Adrenal gland (tissue), 9 donors: ENCODE measurements at regions not wholly inside any gene's neighbourhood (a gene's known extent, or its start where the extent isn't known, plus 50 kb on each side); places are given as distances from the start of the nearest gene placed in this dataset.

Experiments
- DNase-seq, 7 donors: peaks; one replicate each; pipeline ENCODE4 v3.0.0-alpha.2; 2019 to 2020
- H3K27ac ChIP-seq, 5 donors: fragments of 200-600 bp; sonication (generic) in 4 of 5; 1 replicate in 3 of 5; 2 replicates in 2 of 5; pipeline versions ENCODE4 v1.5.1 to v1.8.0; 2016 to 2020; ENCODE audit warnings: mild to moderate bottlenecking in 1 of 5
- H3K27me3 ChIP-seq: fragments of 200-600 bp; 2 replicates; pipeline ENCODE4 v1.8.0; 2021
- H3K36me3 ChIP-seq, 2 donors: fragments of 200-600 bp; replicated peaks in 1 of 2; 1 replicate in 1 of 2; 2 replicates in 1 of 2; pipeline versions ENCODE4 v1.5.1 to v1.8.0; 2018 to 2022
- H3K4me1 ChIP-seq, 2 donors: fragments of 200-600 bp; replicated peaks in 1 of 2; 1 replicate in 1 of 2; 2 replicates in 1 of 2; pipeline versions ENCODE4 v1.5.1 to v1.8.0; 2018 to 2021
- H3K4me3 ChIP-seq, 4 donors: fragments of 200-600 bp; sonication (generic) in 3 of 4; one replicate each; pipeline ENCODE4 v1.5.1; 2016 to 2018
- H3K9me3 ChIP-seq, 3 donors: fragments of 200-600 bp; sonication (generic) in 1 of 3; replicated peaks in 1 of 3; 1 replicate in 2 of 3; 2 replicates in 1 of 3; pipeline versions ENCODE4 v1.5.1 to v1.8.0; 2016 to 2021
- POLR2A ChIP-seq, 2 donors: fragments of 450-650 bp; IDR thresholded peaks; one replicate each; pipeline ENCODE4 v1.6.1; 2017; ENCODE audit warnings: antibody characterized with exemption in 2 of 2, mild to moderate bottlenecking in 2 of 2, moderate library complexity in 1 of 2
- WGBS, 4 donors: extraction: QIAGEN DNeasy Blood & Tissue Kit in 2 of 4; methylation state at CpG; one replicate each; pipeline versions ENCODE4 v1.1.5 to v1.1.7; 2013 to 2017; 5-methylcytosine and 5-hydroxymethylcytosine counted together
- intact Hi-C, 2 donors: fragments of 100-400 bp; cut with DNase I; formaldehyde crosslinking; loops; one replicate each; pipeline versions ENCODE4 v1.14.1 to v1.15.0; 2022 to 2023
- TF ChIP-seq, protein P1 (sequence below), 6 experiments: fragments of 450-650 bp in 4 of 6; fragments of 200-600 bp in 2 of 6; sonication (generic) in 1 of 6; IDR thresholded peaks; 1 replicate in 5 of 6; 2 replicates in 1 of 6; pipeline versions ENCODE4 v1.5.1 to v1.8.0; 2016 to 2021; ENCODE audit warnings: antibody characterized with exemption in 6 of 6, mild to moderate bottlenecking in 2 of 6, moderate library complexity in 1 of 6
- donor health status: healthy with polysubstance abuse.
- donor health status: Bipolar disorder and iron deficiency.
- donor health status: DM: yes; HTN: yes; CAD: no.
- donor health status: DM: no; HTN: no; CAD: no.
- donor health status: DM: no; HTN: no; CAD: no.

DNA sequence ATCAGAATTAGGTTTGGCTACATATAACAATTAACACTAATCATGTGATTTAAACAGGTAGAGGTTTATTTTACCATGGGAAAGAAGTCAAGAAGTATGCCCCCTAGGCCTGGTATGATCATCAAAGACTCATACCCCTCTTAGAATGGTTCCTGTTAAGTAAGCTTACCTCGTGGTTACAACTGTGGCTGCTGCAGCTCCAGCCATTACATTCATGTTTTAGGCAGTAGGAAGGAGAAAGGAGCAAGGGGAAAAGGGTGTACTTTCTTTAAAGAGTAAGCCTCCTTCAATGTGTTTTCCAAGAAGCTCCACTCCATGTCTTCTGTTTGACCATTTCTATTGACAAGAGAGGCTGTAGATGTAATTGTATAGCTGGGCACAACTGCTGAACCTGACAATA lies 94.9 kb upstream of the GATB start:
- Histone ChIP-seq H3K27me3 (no peaks in the 10 kb centered on the region), H3K27ac (no peak overlapping the region), H3K9me3 (no peaks in the 10 kb centered on the region), H3K36me3 (no peaks in the 10 kb centered on the region), H3K4me3 (no peak overlapping the region), H3K4me1 (no peaks in the 10 kb centered on the region)
- DNase-seq, result no peak
- intact Hi-C loops, result no loop called here
- 80 to 95% (median 88%) methylated on average over 1 of the region's 1 CpG for WGBS, 4 donors
- TF ChIP-seq POLR2A (IDR thresholded peaks at IDR 0.05), result no peak

DNA sequence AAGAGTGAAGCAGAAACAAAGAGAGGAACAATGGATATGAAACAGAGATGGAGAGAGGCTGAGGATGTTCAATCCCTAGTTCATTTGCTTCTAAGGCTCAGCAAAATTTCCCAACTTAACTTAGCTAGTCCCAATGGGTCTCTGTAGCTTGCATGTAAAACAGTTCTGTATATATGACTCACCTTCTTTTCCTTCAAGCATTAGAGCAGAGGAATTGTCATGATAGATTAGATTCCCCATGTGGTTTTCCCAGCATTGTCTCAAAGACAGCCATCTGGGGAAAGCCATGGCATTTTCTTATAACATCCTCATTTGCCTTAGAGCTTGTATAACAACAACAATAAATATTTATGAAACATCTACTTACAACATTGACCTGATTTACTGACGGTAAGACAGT lies 93.9 kb upstream of the GATB start:
- Histone ChIP-seq H3K36me3 (no peaks in the 10 kb centered on the region), H3K4me1 (no peaks in the 10 kb centered on the region), H3K27me3 (no peaks in the 10 kb centered on the region), H3K27ac (no peak overlapping the region), H3K9me3 (no peaks in the 10 kb centered on the region), H3K4me3 (no peak overlapping the region)
- DNase-seq, result no peak
- intact Hi-C loops, result no loop called here
- no peak for TF ChIP-seq POLR2A (IDR thresholded peaks at IDR 0.05)
- TF ChIP-seq, protein P1, sequence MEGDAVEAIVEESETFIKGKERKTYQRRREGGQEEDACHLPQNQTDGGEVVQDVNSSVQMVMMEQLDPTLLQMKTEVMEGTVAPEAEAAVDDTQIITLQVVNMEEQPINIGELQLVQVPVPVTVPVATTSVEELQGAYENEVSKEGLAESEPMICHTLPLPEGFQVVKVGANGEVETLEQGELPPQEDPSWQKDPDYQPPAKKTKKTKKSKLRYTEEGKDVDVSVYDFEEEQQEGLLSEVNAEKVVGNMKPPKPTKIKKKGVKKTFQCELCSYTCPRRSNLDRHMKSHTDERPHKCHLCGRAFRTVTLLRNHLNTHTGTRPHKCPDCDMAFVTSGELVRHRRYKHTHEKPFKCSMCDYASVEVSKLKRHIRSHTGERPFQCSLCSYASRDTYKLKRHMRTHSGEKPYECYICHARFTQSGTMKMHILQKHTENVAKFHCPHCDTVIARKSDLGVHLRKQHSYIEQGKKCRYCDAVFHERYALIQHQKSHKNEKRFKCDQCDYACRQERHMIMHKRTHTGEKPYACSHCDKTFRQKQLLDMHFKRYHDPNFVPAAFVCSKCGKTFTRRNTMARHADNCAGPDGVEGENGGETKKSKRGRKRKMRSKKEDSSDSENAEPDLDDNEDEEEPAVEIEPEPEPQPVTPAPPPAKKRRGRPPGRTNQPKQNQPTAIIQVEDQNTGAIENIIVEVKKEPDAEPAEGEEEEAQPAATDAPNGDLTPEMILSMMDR (IDR thresholded peaks at IDR 0.05), result no peak
- WGBS, 4 donors, result 71 to 90% (median 81%) methylated on average over 1 of the region's 1 CpG

DNA sequence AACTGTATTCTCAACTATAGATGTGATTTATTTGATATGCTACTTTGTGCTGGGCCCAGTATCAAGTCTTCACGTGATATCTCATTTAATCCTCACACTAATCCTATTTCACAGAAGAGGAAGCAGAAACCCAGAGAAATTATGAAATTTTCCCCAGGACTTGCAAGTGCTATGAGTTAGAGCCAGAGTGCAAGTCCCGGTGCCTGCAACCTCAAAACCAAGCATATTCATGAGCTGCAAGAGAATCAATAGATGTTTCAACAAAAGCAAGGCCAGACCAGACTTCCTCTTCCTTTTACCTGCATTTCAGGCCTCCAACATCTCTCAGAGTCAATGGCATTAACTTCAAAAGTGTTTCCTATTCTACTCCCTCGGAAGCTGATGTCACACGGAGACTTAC lies 92.2 kb upstream of the GATB start:
- intact Hi-C loops, result no loop called here
- Histone ChIP-seq H3K27me3 (no peaks in the 10 kb centered on the region), H3K9me3 (no peaks in the 10 kb centered on the region), H3K4me3 (no peak overlapping the region), H3K4me1 (no peaks in the 10 kb centered on the region), H3K36me3 (no peaks in the 10 kb centered on the region), H3K27ac (no peak overlapping the region)
- TF ChIP-seq, protein P1 (IDR thresholded peaks at IDR 0.05), result no peak
- no peak for TF ChIP-seq POLR2A (IDR thresholded peaks at IDR 0.05)
- WGBS, 4 donors, result 58 to 64% (median 61%) methylated on average over 4 of the region's 4 CpGs
- no peak for DNase-seq

DNA sequence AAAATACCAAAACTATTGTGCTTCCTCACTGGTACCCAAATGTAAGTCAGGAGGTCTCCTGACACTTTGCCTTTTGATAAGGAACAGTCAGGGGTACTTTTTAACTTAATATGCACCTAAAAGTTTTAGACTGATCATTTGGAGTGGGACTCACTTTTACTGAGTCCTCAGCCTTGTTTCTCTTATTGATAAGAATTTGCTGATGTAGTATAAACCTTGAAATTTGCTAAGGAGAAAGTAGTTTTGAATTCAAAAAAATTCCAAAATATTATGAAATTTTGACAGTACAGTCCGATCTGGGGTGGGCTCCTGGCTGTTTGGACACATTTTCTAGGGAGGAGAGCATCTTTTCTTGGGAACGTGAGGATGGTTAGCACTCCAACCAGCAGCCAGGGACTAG lies 91.4 kb upstream of the GATB start:
- Histone ChIP-seq H3K27ac (no peak overlapping the region), H3K36me3 (no peaks in the 10 kb centered on the region), H3K27me3 (no peaks in the 10 kb centered on the region), H3K4me1 (no peaks in the 10 kb centered on the region), H3K4me3 (no peak overlapping the region), H3K9me3 (no peaks in the 10 kb centered on the region)
- no peak for DNase-seq
- TF ChIP-seq, protein P1 (IDR thresholded peaks at IDR 0.05), result no peak
- TF ChIP-seq POLR2A (IDR thresholded peaks at IDR 0.05), result no peak
- 28 to 34% (median 33%) methylated on average over 2 of the region's 2 CpGs for WGBS, 4 donors
- intact Hi-C loops, result no loop called here

- Histone ChIP-seq H3K27ac (no peak overlapping the region), H3K9me3 (no peaks in the 10 kb centered on the region), H3K27me3 (no peaks in the 10 kb centered on the region), H3K36me3 (no peaks in the 10 kb centered on the region), H3K4me3 (no peak overlapping the region), H3K4me1 (no peaks in the 10 kb centered on the region)
- TF ChIP-seq, protein P1 (IDR thresholded peaks at IDR 0.05), result no peak
- no peak for TF ChIP-seq POLR2A (IDR thresholded peaks at IDR 0.05)
- DNase-seq, result no peak
- 79 to 96% (median 83%) methylated on average over 2 of the region's 2 CpGs for WGBS, 4 donors
- intact Hi-C loops, result no loop called here
Observed at GRCh38 chr4:151851354-151851753, 90.5 kb upstream of the GATB start.
